ENCODE measurements at regions not wholly inside any gene's neighbourhood (a gene's known extent, or its start where the extent isn't known, plus 50 kb on each side); places are given as distances from the start of the nearest gene placed in this dataset.

GRCh38 chr2:158740621-158741020 is 54.5 kb upstream of the DAPL1 start:
- no peak for TF ChIP-seq CTCF (IDR thresholded peaks at IDR 0.05; ENCODE audit: low read depth, low read length)
- no peak overlapping the region for H3K4me3 ChIP-seq (ENCODE audit: low read depth, low read length)
- in situ Hi-C loops (cut with HindIII; ENCODE audit: low sequenced_read_pairs), result no loop called here
- DNase-seq (ENCODE audit: low read depth, low spot score), result no peak

GRCh38 chr2:158741625-158742024 is 53.5 kb upstream of the DAPL1 start:
- in situ Hi-C loops (cut with HindIII; ENCODE audit: low sequenced_read_pairs), result no loop called here
- no peak for DNase-seq (ENCODE audit: low read depth, low spot score)
- H3K4me3 ChIP-seq (ENCODE audit: low read depth, low read length), result no peak overlapping the region
- TF ChIP-seq CTCF (IDR thresholded peaks at IDR 0.05; ENCODE audit: low read depth, low read length), result no peak

- no peak for TF ChIP-seq CTCF (IDR thresholded peaks at IDR 0.05; ENCODE audit: low read depth, low read length)
- in situ Hi-C loops (cut with HindIII; ENCODE audit: low sequenced_read_pairs), result no loop called here
Measured at GRCh38 chr2:158742536-158742935, 52.6 kb upstream of the DAPL1 start.

GRCh38 chr2:158743466-158743865 is 51.7 kb upstream of the DAPL1 start:
- DNase-seq (ENCODE audit: low read depth, low spot score), result no peak
- TF ChIP-seq CTCF (IDR thresholded peaks at IDR 0.05; ENCODE audit: low read depth, low read length), result no peak
- no peak overlapping the region for H3K4me3 ChIP-seq (ENCODE audit: low read depth, low read length)
- in situ Hi-C loops (cut with HindIII; ENCODE audit: low sequenced_read_pairs), result no loop called here

More at GRCh38 chr2:158742536-158742935, 52.6 kb upstream of the DAPL1 start:
- no peak overlapping the region for H3K4me3 ChIP-seq (ENCODE audit: low read depth, low read length)
- DNase-seq (ENCODE audit: low read depth, low spot score), result no peak

- no peak for DNase-seq (ENCODE audit: low read depth, low spot score)
- H3K4me3 ChIP-seq (ENCODE audit: low read depth, low read length), result no peak overlapping the region
- in situ Hi-C loops (cut with HindIII; ENCODE audit: low sequenced_read_pairs), result no loop called here
- TF ChIP-seq CTCF (IDR thresholded peaks at IDR 0.05; ENCODE audit: low read depth, low read length), result no peak
Measured at GRCh38 chr2:158743879-158744278, 51.2 kb upstream of the DAPL1 start.

GRCh38 chr2:158745067-158745865 is 49.9 kb upstream of the DAPL1 start:
- in situ Hi-C loops (cut with HindIII; ENCODE audit: low sequenced_read_pairs), result no loop called here

More at GRCh38 chr2:158745067-158745865, 49.9 kb upstream of the DAPL1 start:
- TF ChIP-seq CTCF (IDR thresholded peaks at IDR 0.05; ENCODE audit: low read depth, low read length), result peak; percentile 70
- peak; percentile 76 for DNase-seq (ENCODE audit: low read depth, low spot score)
- no peak overlapping the region for H3K4me3 ChIP-seq (ENCODE audit: low read depth, low read length)

Measured in astrocyte of the spinal cord (primary cell).